Muscle of leg (tissue), 3 donors: ENCODE measurements at regions not wholly inside any gene's neighbourhood (a gene's known extent, or its start where the extent isn't known, plus 50 kb on each side); places are given as distances from the start of the nearest gene placed in this dataset.
"Not testable (repeated sequence)": the region's sequence is repeated elsewhere in the genome, so short reads cannot be mapped to it uniquely, and the experiment has no call there.

Source experiments
- DNase-seq: peaks from one replicate; pipeline ENCODE4 v3.0.0; 2013
- H3K27ac ChIP-seq: one replicate; pipeline ENCODE4 v1.5.1; 2013; ENCODE audit warnings: mild to moderate bottlenecking, low read length, control low read depth
- H3K27me3 ChIP-seq: one replicate; pipeline ENCODE4 v1.6.1; 2013; ENCODE audit warnings: low read length; ENCODE audit not compliant: control insufficient read depth, insufficient read depth
- H3K36me3 ChIP-seq: one replicate; pipeline ENCODE4 v1.6.1; 2013; ENCODE audit warnings: low read length; ENCODE audit not compliant: control insufficient read depth, insufficient read depth
- H3K4me1 ChIP-seq: one replicate; pipeline ENCODE4 v1.6.1; 2013; ENCODE audit warnings: low read length; ENCODE audit not compliant: control insufficient read depth, insufficient read depth
- H3K4me3 ChIP-seq: one replicate; pipeline ENCODE4 v1.5.1; 2013; ENCODE audit warnings: low read length, control low read depth
- H3K9me3 ChIP-seq: replicated peaks from 2 replicates; pipeline ENCODE4 v1.6.1; 2013; ENCODE audit warnings: low read depth, low read length; ENCODE audit not compliant: control insufficient read depth
- WGBS: methylation state at CpG from one replicate; pipeline ENCODE4 v1.1.5; 2013; ENCODE audit warnings: missing lambda C conversion rate; ENCODE audit not compliant: insufficient coverage; 5-methylcytosine and 5-hydroxymethylcytosine counted together

DNA sequence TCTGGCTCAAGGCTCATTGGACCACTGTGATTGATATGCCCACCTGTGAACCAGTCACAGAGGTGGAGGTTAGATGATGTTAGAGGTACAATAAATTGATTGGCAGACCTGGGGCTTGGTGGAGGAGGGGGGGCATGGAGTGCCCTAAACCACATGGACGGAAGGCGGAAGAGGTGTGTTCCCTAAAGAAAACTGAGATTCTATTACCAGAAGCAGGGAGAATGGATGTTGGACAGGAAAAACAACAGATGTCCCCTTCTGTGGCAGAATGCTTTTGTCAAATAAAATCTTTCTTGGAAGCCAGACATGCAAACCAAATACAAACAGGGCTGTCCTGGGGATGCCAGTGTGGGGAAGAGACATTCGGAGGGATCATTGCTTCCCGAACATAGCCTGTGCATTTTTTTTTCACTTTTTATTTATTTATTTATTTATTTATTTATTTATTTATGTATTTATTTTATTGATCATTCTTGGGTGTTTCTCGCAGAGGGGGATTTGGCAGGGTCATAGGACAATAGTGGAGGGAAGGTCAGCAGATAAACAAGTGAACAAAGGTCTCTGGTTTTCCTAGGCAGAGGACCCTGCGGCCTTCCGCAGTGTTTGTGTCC is 433.9 kb downstream of the RPS24 start:
- Histone ChIP-seq H3K4me1 (peaks cover 22% of the 10 kb centered on the region), H3K4me3 (no peak overlapping the region), H3K27ac (no peak overlapping the region), H3K9me3 (no peaks in the 10 kb centered on the region), H3K27me3 (no peaks in the 10 kb centered on the region), H3K36me3 (no peaks in the 10 kb centered on the region)
- 83% methylated on average over 2 of the region's 7 CpGs for WGBS
- DNase-seq, result peak; percentile 46

DNA sequence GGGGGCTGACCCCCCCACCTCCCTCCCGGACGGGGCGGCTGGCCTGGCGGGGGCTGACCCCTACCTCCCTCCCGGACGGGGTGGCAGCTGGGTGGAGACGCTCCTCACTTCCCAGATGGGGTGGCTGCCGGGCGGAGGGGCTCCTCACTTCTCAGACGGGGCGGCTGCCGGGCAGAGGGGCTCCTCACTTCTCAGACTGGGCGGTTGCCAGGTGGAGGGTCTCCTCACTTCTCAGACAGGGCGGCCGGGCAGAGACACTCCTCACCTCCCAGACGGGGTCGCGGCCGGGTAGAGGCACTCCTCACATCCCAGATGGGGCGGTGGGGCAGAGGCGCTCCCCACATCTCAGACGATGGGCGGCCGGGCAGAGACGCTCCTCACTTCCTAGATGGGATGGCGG is 435.1 kb downstream of the RPS24 start:
- not testable (repeated sequence) for H3K27ac ChIP-seq, DNase-seq, H3K36me3 ChIP-seq, H3K4me3 ChIP-seq, H3K9me3 ChIP-seq, H3K27me3 ChIP-seq
- peaks cover 28% of the 10 kb centered on the region for H3K4me1 ChIP-seq
- 100% methylated on average over 7 of the region's 26 CpGs for WGBS

DNA sequence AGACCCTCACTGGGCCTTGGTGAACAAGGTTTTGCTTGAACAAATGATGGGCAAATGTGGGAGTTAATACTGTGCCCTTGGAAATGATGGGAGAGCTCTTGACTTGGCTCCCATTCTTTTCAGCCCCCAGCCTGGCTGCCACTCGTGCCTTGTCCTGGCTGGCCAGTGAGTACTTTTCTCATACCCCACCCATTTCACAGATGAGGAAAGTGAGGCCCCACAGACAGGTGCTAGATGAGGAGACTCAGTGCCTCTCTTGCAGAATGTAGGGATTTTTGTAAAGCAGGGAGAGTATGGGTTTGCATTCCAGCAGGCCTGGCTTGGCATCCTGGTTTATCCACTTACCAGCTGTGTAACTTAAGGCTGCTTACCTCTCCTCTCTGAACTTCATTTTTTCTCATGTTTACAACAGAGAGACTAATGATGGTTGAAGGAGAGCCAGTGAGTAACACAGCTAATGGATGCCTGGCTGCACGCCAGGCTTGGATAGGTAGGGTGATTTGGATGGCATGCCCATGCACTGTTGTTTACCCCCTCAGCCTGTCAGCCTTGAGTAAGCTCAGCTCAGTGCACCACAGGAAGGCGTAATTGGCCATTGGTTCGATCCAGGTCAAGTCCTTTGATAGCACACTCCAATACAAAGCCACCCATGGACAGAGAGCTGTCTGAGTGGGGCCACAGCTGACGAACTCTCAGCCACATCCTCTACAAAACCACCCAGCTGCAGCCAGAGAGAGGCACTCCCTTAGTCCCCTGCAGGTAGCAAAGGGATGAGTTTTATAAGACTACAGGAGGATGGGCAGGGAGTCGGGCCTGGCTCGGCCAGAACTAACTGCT is 436.8 kb downstream of the RPS24 start:
- no peak overlapping the region for H3K27ac ChIP-seq
- H3K36me3 ChIP-seq, result no peaks in the 10 kb centered on the region
- H3K27me3 ChIP-seq, result no peaks in the 10 kb centered on the region
- WGBS, result 91% methylated on average over 2 of the region's 7 CpGs
- H3K4me3 ChIP-seq, result no peak overlapping the region
- no peaks in the 10 kb centered on the region for H3K9me3 ChIP-seq
- no peak for DNase-seq
- H3K4me1 ChIP-seq, result peaks cover 25% of the 10 kb centered on the region

DNA sequence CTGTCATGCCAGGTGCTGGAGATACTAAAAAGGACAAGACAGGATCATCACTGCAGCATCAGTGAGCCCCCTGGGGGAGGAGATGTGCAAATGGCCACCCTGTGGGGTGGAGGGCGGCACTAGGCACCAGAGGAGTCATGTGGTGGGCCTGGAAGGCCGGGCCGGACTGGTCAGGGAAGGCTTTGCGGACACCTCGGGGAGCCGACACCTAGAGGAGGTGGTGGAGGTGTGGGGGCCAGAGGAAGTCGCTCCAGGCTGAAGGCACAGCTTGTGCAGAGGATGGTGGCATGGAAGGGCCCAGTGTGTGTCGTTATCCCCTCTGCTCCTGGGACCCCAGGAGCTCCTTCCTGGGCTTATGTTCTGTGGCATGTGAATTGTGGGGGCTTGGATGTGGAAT is 437.7 kb downstream of the RPS24 start:
- Histone ChIP-seq H3K27ac (no peak overlapping the region), H3K4me1 (peaks cover 31% of the 10 kb centered on the region), H3K27me3 (no peaks in the 10 kb centered on the region), H3K36me3 (no peaks in the 10 kb centered on the region), H3K4me3 (no peak overlapping the region), H3K9me3 (no peaks in the 10 kb centered on the region)
- DNase-seq, result no peak
- 83% methylated on average over 8 of the region's 8 CpGs for WGBS

DNA sequence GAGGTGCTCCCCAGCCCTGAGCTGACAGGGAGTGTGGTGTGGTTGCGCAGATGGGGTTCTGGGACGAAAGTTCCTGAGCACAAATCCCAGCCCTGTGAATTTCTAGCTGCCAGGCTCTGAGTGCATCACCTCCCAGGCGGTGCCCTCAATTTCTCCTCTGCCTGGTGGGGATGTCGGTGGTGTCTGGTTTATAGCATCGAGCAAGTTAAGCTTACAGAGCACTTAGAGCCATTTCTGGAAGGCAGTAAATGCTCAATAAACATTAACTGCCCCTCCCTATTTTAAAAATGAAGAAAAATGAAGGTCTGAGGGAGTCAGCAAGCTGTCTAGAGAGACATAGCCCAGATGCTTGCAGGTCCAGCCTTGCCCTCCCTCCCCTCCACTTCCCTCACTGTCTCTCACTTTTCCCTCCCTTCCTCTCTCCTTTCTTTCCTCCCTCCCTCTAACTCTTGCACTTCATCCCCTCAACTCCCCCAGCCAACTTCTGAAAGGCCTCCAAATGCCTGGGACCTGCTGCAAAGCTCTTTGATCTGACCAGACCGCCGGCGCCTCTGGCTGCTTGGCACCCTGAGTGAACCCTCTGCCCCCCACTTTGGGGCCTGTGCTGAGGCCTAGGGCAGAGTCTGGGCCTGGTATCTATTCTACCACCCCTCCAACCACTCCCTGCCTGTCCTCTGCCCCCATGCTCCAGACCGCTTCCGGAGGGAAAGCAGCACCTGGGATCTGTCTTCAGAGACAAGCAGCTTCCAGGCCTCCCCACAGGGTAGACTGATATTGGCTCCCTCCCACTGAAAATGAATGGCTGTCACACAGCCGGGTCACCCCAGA is 438.3 kb downstream of the RPS24 start:
- DNase-seq, result no peak
- H3K27ac ChIP-seq, result peak overlapping the region; percentile 47
- no peaks in the 10 kb centered on the region for H3K36me3 ChIP-seq
- H3K4me1 ChIP-seq, result peaks cover 34% of the 10 kb centered on the region
- H3K9me3 ChIP-seq, result no peaks in the 10 kb centered on the region
- H3K4me3 ChIP-seq, result no peak overlapping the region
- H3K27me3 ChIP-seq, result no peaks in the 10 kb centered on the region
- WGBS, result 60% methylated on average over 6 of the region's 11 CpGs

DNA sequence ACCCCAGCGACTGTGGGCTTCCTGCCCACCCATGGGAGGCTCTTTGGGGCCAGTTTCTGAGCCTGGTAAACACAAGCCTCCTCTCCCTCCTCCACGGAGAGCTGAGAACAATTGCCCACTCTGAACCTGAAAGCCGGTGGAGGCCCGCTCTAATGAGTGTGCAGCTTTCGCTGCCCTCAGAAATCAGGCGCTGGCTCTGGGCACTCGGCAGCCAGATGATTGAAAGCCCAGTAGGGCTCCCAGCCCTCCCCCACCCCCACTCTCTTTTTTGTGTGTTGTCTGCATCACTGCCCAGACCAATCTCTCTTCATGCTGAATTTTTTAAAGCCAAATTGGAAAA is 438.9 kb downstream of the RPS24 start:
- Histone ChIP-seq H3K4me3 (no peak overlapping the region), H3K4me1 (peaks cover 33% of the 10 kb centered on the region), H3K9me3 (no peaks in the 10 kb centered on the region), H3K27ac (peak overlapping the region; percentile 47), H3K27me3 (peaks cover 2% of the 10 kb centered on the region), H3K36me3 (no peaks in the 10 kb centered on the region)
- 58% methylated on average over 7 of the region's 7 CpGs for WGBS
- no peak for DNase-seq

DNA sequence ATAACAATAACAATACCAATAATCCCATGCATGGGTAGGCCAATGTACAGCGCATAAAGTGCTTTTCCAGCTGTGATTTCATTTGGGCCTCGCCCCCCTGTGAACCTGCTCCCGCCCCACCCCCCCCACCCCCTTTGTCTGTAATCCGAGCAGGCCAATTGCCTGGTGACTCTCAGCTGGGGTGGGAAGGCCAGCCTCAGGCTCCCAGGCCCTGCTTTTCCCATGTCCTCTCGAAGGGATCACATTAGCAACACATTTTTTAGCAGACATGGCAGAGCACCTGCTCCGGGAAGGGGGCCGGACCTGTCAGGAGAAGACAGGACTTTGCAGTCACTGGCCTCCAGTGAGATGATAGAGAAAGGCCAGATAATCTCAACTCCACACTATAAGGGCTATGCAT is 439.3 kb downstream of the RPS24 start:
- Histone ChIP-seq H3K4me1 (peaks cover 32% of the 10 kb centered on the region), H3K27ac (no peak overlapping the region), H3K9me3 (no peaks in the 10 kb centered on the region), H3K36me3 (no peaks in the 10 kb centered on the region), H3K27me3 (peaks cover 3% of the 10 kb centered on the region), H3K4me3 (no peak overlapping the region)
- 29% methylated on average over 3 of the region's 7 CpGs for WGBS
- DNase-seq, result peak; percentile 38

DNA sequence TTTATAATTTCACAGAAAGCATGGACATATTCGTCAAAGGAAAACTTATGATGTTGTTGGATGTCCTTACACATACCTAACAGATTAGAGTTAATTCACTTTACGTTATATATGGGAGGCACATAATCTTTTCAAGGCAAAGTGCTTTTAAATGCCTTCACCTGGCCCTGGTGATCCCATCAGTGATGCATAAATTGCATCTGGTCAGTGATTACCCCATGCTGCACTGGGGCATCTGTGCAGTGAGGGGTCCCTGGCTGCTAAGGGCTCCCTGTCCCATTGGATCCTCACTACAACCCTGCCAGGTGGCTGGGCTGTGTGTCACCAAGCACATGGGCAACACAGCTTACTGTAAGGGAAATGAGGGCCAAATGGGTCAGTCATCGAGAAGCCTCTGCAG is 441.1 kb downstream of the RPS24 start:
- no peak overlapping the region for H3K27ac ChIP-seq
- H3K4me3 ChIP-seq, result no peak overlapping the region
- no peaks in the 10 kb centered on the region for H3K9me3 ChIP-seq
- H3K27me3 ChIP-seq, result peaks cover 3% of the 10 kb centered on the region
- DNase-seq, result no peak
- H3K36me3 ChIP-seq, result no peaks in the 10 kb centered on the region
- 88% methylated on average over 1 of the region's 3 CpGs for WGBS
- peaks cover 32% of the 10 kb centered on the region for H3K4me1 ChIP-seq

DNA sequence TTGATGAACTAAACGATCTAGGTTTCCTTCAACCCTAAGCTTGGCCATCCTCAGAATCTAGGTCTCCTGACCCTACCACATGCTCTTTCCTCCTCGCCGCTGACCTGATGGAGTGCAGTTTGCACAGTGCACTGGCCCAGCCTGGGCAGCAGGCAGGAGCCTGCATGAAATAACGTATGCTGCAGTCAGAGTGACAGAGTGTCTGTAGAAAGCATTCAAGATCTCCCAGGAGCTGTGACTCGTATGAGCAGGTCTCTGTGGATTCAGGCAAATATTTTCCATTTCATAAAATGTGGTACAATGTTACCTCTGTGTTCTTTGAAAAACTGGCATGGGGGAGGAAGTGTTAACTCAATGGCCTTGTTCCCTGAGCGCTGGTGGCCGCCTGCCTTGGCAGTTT is 441.8 kb downstream of the RPS24 start:
- WGBS, result 80% methylated on average over 3 of the region's 7 CpGs
- Histone ChIP-seq H3K9me3 (no peaks in the 10 kb centered on the region), H3K4me3 (no peak overlapping the region), H3K27ac (no peak overlapping the region), H3K27me3 (peaks cover 3% of the 10 kb centered on the region), H3K36me3 (no peaks in the 10 kb centered on the region), H3K4me1 (peaks cover 32% of the 10 kb centered on the region)
- DNase-seq, result no peak

DNA sequence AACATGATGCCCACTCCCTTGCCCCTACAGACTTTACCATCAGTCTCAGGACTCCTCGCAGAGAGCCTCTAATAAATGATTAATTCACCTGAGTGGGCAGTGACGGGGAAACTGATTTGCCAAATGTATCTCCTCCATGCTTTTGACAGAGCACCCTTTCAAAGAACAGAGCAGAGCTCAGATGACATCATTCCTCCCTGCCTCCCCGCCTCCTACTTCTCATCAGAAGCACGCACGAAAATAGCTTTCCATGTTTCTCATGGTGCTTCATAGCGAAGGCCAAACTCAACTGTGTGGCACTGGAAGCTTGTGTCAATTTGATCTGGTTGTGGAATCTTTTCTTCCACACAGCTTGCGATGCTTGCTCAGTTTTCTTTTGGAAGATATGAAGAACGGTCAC is 442.5 kb downstream of the RPS24 start:
- WGBS, result 81% methylated on average over 6 of the region's 8 CpGs
- H3K27me3 ChIP-seq, result peaks cover 3% of the 10 kb centered on the region
- H3K4me3 ChIP-seq, result no peak overlapping the region
- no peak overlapping the region for H3K27ac ChIP-seq
- H3K36me3 ChIP-seq, result no peaks in the 10 kb centered on the region
- no peak for DNase-seq
- no peaks in the 10 kb centered on the region for H3K9me3 ChIP-seq
- H3K4me1 ChIP-seq, result peaks cover 32% of the 10 kb centered on the region
